A204.1 (cell line): ENCODE measurements at regions not wholly inside any gene's neighbourhood (a gene's known extent, or its start where the extent isn't known, plus 50 kb on each side); places are given as distances from the start of the nearest gene placed in this dataset.

ENCODE experiments used
- FAIRE-seq: peaks from 2 replicates; lab custom pipeline; 2012; peaks lifted over from hg19 to GRCh38; lab: Jason Lieb, UNC

DNA sequence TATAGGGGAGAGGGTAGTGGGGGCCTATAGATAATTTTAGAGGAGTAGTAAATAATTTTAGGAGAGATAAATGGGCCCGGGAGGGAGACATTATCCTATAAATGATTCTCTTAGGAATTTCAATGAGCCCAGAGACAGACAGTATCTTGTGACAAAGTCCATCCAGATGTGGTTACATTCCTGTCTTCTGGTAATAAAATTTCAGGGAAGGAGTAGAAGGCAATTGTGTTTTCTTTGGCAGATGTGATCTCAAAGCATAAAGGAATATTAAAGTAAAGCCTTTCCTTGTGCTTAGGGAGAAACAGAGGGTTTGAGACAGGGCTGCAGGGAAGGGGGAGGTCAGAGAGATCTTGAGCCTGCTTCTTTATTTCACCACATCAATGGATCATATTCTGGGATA, 979.8 kb upstream of the GJE1 start:
- no peak for FAIRE-seq

DNA sequence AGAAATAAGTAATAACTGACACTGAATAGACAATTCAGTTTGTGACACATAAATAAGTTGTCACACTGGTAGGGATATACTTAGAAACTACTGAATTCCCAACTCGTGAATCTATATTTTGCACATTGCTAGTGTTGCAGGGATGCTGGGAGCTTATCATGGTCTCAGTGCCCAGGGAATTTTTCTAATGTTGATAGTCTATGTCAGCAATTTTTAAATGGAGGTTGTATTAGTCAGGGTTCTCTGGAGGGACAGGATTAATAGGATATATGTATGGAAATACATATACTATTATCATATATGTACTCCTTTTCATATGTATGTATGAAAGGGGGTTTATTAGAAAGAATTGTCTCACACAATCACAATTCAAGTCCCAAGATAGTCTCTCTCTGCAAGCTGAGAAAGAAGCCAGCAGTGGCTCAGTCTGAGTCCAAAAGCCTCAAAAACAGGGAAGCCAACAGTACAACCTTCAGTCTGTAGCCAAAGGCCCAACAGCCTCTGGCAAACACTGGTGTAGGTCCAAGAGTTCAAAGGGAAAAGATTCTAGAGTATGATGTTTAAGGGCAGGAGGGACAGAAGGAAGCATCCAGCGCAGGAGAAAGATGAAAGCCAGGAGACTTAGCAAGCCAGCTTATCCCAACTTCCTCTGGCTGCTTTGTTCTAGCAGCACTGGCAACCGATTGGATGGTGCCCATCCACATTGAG, 980.9 kb upstream of the GJE1 start:
- no peak for FAIRE-seq

DNA sequence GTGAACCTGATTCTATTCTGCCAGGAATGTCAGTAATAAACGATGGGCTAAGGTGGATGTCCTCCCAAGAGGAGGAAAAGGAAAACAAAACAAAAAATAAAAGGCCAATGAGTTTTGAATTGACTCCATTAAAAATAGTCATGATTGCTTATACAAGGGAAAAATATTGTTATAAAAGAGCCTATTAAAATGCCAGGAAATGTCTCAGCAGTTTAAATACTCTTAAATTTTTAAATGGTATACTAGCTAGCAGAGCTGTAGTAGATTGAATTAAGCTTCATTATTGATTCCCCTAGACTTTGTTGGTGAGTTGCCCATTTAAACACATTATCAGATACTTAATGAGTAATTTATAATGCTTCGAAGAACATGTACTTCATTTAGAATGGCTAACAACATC, 990.9 kb upstream of the GJE1 start:
- FAIRE-seq: no peak

DNA sequence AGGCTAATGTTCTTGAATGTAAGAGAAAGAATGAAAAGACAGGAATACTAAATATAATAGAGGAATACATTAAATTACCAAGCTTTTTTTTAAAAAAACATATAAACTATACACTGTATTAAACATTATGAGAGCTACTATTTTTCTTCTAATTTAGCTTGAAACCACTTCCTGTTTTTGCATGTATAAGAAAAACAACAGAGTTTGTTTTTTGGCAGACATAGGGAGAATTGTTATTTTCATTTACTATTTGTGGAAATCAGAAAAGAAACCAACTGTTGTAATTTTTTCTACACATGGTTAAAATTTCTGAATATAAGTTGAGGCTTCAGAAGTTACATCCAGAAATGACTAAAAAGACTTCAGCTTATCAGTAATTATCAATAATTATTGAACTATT, 991.8 kb upstream of the GJE1 start:
- FAIRE-seq: no peak

DNA sequence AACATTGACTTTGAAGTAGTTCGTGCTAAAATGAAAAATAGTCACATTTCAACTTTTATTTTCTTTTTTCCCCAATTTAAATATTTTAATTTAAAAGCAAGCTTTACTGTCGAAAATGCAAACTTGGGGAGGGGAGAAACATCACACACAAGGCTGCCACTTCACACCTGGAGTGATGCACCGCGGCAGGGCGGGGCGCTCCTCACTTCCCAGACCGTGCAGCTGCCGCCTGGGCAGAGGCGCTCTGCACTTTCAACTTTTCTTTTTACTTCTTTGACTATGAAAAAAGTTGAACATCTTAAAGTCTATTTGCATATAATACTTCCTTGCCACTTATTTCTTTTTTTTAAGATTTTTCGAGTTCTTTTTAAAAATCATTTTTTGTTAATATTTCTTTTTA, 993.3 kb upstream of the GJE1 start:
- no peak for FAIRE-seq

DNA sequence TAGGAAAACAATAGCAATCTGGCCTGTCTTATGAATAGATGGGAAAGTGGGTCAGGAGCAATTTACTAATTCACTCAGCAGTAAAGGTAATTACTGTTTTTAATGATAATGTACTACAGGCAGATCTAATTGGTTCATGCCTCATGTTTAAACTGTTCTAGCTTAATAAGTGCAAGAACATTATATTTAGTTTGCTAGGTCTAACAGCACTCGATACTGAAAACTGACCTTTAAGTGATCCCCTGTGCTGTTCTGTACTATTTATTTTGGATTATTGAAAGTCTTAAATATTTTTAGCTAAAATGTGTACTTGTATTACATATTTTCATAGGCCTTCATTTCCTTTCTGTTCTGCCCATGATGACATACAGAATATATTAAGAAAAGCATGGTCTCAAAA, 998.0 kb upstream of the GJE1 start:
- FAIRE-seq: no peak

DNA sequence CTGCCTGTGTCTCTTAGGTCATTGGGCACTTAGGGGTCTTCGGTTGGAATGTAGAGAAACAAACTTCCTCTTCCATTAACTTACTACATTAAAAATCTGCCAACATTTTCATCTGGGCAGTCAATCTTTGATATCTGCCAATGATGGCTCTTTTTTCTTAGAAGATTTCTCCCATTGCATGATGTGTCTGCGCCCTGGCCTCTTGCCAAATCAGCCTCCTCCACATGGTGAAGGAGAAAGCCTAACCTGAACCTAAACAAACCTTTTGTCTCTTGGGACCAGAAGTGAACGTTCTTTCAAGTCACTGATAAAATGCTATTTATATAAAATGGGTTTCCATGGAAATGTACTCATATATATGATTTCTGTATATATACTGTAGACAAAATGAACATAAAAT, 998.9 kb upstream of the GJE1 start:
- no peak for FAIRE-seq

DNA sequence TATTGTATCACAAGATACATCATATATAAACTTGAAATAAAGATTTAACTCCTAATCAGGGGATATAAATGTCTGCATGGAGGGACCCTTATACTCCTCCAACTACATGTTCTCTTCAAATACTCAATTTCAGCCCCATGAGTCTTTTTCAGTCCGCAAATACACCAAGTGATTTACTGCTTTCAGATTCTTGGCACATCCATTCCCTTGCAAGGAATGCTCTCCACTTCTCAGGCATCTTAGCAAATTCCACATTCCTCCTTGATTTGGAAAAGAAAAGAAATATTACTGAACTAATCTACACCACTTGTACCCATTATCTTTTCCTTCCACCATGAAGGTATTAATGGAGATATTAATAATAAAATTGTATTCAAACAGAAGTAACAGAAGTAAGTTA, 999.4 kb upstream of the GJE1 start:
- no peak for FAIRE-seq

DNA sequence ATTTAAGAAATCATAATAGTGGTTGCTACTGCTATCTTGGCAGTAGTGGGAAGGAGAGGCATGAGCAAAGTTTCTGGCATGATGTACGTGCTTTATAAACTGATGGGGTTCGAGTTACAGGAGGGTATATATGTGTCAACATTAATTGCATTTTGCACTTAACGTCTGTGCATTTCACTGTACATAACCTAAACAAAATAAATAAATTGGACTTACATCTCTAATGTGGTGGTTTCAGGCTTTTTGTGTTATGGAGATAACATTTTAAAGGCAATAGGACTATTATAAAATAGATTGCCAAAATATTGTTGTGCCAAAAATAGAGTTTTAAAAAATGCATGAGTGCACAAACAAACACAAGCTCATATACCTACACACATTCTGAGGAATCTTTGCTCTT, 1001.1 kb upstream of the GJE1 start:
- no peak for FAIRE-seq

DNA sequence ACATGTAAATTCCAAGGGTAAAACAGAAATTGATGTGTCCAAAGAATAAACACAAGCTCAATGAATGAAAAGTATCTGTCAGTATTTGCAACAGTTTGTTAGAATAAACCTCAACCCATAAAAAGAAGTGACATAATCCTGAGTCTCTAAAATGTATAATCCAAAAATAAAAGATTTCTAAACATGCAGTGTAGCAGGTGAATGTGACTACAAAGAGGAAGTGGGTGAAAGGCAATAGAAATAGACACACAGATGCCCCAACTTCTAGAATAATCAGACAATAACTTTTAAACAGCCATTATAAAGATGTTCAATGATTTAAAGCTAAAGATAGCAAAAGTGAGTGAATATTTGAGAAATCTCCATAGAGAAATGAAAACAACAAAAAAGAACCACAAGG, 1009.2 kb upstream of the GJE1 start:
- FAIRE-seq: no peak

DNA sequence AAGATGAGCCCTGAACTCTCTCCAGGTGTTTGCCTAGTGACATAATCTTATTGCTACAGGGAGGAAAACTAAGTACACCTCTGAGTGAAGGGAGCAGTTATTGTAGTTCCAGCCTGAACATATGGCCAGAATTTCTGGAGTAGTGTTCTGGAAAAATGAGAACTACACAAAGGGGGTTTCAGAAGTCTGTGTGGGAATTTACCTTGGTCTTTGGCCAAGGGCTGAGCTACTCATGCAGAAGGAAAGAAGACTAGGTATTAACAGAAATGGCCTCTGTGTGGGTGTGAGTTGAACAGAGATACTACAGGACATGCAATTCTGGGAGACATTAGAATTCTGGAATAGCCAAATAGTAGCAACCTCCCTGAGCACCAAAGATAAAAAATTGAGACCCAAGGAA, 1009.7 kb upstream of the GJE1 start:
- no peak for FAIRE-seq

DNA sequence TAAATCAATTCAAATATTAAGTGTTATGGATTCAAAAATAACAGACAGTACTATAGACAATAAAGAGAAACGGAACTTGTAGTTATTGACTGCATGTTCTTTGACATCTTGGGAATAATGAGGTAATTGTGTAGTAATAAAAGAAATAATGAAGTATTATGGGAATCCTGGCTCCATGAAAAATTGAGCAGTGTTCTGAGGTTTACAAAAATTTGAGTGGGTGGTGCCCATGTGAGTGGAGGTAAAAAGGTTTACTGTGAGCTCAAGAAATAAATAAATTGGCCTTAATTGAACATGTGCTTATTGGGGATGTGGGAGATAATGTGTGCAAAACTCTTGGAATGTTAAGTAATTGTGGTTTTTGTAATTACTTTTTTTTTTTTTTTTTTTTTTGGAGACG, 1013.7 kb upstream of the GJE1 start:
- no peak for FAIRE-seq

DNA sequence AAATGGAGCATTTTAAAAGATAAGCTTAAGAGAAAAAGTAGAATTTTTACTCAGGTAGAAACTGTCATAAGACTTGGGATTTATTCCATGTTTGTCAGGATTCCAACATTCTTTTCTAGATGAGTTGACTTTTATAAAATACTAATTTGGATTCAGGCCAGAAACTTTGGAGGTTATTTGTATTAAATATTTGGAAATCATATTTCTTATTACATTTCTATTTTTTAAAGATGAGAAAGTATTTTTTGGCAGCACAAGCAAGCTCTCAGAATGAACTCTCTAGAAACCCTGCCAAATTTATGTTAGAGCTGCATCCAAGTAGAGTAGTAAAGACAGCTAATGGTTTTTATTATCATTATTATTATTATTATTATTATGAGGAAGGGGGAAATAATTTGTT, 1014.9 kb upstream of the GJE1 start:
- no peak for FAIRE-seq

DNA sequence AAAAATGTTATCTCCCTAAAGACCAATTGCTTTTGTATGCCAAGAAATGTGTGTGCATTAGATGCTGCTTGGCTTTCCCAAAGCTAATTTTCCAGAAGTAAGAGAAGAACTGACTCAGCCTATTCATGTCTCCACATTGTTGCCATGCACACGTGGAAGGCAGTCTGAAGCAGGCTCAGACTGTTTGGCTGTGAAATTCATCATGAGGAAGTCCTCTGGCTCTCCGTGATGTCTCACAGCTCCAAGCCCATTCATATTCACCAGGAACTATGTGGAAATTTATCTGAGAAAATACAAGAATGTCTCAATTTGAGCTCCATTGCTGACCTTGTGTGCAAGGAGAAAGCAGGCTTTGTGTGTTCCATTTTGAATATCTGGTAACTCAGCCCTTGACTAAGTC, 1022.2 kb upstream of the GJE1 start:
- FAIRE-seq: no peak

DNA sequence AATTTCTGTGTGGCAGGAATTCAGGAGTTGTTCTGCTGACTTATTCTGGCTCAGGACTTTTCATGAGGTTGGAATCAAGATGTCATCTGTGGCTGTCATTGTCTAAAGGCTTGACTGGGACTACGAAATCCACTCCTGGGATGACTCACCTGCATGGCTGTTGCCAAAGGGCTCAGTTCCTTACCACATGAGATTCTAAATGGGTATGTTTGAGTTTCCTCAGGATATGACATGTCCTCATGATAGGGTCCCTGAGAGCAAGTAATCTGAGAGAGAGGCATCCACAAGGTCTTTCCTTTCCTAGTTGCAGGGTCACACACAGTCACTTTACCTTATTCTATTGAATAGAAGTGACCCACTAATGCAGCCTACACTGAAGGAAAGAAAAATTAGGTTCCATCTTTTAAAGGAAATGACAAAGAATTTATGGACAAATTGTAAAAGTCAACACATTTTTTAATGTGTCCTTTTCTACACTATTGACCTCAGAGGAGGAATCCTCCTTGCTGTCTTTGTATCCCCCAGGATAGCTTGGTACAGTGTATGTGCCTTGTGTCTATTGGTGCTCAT, 1025.0 kb upstream of the GJE1 start:
- no peak for FAIRE-seq

DNA sequence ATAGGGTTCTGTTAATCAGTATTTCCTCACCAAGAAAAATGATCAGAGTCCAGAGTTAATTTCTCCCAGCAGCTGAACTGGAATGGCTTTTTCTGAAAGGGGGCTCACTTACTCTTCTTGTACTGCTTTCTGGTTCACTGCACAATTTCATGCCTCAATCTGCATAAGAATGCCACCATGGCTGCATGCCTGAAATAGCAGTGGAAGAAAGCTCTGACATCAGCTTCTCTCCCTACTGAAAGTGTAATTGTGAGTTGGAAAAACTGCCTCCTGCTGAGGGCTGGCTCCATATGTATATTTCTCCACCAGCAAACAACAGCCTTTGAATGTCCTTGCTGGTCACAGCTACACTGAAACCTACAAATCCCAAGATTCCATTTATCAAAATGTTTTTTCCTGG, 1027.2 kb upstream of the GJE1 start:
- FAIRE-seq: no peak

DNA sequence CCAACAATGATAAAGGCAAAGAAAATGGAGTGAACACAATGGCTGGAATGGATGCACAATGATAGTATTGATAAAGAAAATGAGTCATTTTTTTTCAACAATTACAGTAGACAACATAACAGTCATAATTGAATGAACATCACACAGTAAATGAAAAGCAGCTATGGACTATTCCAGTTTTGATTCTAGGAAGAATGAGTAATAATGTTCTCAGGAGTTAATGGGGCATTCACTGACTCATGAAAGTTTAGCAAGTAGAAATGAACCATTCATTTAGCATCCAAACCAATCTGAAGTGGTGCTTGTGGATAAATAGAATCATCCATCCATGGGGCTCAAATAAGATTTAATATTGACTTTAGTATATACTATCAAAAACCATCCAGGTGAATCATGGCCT, 1029.5 kb upstream of the GJE1 start:
- no peak for FAIRE-seq

DNA sequence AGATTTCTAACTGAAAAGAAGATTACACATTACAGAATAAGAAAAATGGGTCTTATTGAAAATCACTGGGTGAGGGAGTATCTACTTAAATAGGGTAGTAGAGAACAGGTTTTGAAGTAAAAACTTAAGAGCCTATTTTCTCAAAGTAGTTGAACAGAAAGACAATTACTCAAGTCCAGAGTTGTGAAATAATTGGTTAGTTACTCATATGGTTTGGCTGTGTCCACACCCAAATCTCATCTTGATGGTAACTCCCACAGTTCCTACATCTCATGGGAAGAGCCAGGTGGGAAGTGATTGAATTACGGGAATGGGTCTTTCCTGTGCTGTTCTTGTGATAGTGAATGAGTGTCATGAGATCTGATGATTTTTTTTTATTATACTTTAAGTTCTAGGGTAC, 1035.3 kb upstream of the GJE1 start:
- no peak for FAIRE-seq

DNA sequence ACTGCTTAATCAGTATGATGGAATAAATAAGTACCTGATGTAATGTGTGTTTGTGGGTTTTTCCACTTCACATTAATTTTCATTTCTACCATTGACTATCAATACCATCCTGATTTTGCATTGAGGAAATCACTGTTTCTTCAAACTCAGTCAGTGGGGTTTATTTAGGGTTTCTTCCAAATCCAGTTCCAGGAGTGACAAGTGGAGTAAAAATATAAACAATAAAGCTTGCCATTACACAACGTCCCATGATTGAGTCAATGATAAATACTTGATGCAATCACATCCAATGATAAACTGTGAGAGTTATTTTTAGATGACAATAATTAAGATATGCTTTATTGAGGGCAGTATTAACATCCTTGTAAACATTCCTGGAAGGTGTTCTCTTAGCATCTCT, 1037.4 kb upstream of the GJE1 start:
- no peak for FAIRE-seq

DNA sequence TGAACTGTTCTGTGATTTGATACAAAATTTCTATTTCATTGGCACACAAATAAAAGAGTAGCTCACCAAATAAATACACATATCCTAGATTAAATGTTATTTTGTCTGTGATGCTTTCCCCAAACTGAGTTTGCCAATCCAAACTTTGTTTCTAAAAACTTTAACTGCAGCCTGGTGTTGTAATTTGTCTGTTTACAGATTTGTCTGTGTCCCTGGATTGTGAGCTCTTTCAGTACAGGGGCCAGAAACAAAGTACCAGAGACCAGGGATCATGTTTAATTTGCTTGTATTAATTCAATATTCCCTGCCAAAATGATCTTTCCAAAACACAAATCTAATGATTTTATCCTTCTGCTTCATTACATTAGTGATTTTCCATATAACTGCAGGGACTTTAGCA, 1044.6 kb upstream of the GJE1 start:
- FAIRE-seq: no peak

DNA sequence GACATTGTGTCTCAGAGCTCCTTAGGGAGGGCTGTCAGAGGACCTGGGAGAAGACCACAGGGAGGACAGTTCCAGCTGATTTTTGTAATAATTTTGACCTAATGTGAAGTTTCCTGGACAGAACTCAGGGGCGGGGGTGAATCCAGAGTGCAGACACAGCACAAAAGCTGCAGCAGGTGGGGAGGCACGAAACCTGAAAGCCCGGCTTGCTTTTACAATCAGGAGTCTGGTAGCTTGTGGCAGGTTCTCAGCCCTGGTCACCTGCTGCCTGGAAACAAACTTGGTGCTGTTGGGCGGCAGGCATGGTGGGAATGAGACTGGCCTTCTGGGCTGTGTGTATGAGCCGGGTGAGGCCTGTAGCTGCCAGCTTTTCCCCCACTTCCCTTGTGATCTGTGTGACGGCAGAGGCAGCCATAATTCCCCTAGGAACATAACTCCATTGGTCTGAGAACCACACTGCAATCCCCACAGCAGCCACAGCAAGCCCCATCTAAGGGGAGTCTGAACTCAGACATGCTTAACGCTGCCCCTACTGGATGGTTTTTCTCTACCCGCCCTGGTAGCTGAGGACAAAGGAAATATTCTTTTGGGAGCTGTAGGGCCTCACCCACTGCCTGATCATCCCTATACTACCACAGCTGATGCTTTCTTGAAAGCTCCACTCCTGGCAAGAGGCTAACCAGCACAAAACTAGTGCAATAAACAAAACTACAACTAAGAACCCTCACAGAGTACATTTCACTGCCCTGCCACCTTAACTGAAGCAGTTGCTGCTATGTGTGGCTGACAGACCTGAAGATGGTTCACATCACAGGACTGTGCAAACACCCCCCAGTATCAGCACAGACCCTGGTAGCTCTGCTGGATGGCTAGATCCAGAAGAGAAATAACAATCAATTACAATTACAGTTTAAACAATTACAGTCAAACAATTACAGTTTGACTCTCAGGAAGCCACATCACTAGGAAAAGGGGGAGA, 1055.1 kb upstream of the GJE1 start:
- FAIRE-seq: no peak

DNA sequence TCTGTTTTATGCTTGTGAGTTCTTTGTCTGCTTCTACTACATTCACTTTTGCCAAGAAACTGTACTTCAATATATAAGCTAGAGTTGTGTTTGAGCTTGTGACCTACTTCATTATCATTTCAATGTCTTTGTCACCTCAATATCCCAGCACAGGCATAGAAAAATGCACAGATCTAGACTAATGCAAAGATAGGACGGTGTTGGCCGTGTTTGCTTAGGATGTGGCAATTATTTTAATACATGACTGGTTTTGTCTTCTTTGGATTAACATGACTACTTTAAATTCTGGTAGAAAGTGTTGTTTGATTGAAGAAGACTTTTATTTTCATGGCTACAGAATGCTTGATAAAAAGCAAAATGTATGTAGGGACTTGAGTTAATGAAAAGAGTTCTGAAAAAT, 1075.0 kb upstream of the GJE1 start:
- FAIRE-seq: no peak

DNA sequence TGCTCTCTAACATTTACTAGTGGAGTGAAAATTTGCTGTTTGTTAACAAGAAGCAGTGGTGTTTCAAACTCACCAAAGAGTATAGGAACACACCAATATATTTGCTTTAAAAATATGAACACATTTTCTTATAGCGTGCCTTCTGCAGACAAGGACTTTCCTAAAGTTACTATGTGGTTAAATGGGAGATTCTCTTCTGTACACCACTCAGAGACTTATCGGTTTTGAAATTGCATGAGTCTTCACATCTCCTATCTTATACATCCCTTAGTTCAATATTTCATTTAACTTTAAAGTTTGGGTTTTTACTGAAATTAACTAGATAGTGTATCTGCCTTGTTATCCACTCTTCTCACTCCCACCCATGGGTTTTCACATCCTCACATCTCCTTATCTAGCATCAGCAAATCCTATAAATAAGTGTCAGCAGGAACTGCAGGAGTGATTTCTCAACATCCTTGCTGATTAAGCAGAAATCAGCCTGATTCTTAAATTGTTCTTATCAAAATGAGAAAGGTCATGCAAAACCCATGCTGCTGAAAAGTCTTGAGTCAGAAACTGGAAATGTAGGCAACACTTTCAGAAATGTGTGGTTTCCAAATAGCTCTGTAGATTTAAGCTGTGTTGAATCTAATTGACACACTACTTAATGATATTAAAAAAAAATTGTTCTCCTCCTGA, 1075.6 kb upstream of the GJE1 start:
- no peak for FAIRE-seq
